ENCODE measurements at regions not wholly inside any gene's neighbourhood (a gene's known extent, or its start where the extent isn't known, plus 50 kb on each side); places are given as distances from the start of the nearest gene placed in this dataset.

DNA sequence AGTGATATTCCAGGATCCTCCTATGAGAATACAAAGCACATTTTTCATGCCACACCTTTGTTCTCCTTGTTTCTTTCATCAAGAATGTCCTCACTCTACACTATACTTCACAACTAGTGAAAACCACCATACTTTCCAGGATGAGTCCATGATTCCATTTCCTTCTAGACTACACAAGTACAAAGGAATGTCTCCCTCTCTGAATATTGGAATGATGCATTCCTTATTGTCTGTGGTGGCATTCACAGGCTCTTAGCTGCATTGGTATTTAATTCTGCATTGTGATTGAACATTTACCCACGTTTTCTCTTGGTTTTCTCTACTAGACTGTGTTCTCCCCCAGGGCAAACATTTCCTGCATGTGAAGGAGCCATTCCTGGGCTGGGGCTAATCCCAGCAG, 217.5 kb downstream of the RAP2B start:
- H3K4me3 ChIP-seq = no peak overlapping the region
- 58 to 67% (median 62%) methylated on average over 1 of the region's 1 CpG for WGBS, 4 donors
- ATAC-seq (no peak), DNase-seq (no peak)
- no peak overlapping the region for H3K27ac ChIP-seq
- no peaks in the 10 kb centered on the region for H3K9me3 ChIP-seq
- no peaks in the 10 kb centered on the region for H3K4me1 ChIP-seq
- TF ChIP-seq, protein P1, sequence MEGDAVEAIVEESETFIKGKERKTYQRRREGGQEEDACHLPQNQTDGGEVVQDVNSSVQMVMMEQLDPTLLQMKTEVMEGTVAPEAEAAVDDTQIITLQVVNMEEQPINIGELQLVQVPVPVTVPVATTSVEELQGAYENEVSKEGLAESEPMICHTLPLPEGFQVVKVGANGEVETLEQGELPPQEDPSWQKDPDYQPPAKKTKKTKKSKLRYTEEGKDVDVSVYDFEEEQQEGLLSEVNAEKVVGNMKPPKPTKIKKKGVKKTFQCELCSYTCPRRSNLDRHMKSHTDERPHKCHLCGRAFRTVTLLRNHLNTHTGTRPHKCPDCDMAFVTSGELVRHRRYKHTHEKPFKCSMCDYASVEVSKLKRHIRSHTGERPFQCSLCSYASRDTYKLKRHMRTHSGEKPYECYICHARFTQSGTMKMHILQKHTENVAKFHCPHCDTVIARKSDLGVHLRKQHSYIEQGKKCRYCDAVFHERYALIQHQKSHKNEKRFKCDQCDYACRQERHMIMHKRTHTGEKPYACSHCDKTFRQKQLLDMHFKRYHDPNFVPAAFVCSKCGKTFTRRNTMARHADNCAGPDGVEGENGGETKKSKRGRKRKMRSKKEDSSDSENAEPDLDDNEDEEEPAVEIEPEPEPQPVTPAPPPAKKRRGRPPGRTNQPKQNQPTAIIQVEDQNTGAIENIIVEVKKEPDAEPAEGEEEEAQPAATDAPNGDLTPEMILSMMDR (IDR thresholded peaks at IDR 0.05) = no peak
- no peak for TF ChIP-seq POLR2A (IDR thresholded peaks at IDR 0.05)
- intact Hi-C loops (cut with DNase I) = no loop called here
- H3K36me3 ChIP-seq = no peaks in the 10 kb centered on the region
- no peaks in the 10 kb centered on the region for H3K27me3 ChIP-seq

DNA sequence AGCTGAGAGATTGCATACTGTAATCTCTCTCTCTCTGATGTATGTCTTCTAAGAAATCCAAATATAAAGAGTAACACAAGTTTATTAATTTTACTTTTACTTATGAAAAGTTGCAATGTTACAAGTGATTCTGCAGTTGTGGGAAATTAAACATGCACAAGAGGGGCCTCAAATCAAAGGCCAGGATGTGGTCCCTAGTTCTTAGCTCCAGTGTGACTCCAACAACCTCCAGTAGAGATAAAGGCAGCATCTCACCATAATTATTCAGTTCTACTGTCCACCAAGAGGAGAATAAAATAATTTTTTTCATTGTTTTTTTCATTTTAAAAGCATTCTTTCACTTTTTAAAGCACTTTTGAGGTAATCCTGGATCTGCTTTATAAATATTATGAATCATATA, 223.3 kb downstream of the RAP2B start:
- H3K27me3 ChIP-seq = no peaks in the 10 kb centered on the region
- DNase-seq = no peak
- intact Hi-C loops (cut with DNase I) = no loop called here
- no peaks in the 10 kb centered on the region for H3K4me1 ChIP-seq
- no peaks in the 10 kb centered on the region for H3K9me3 ChIP-seq
- H3K4me3 ChIP-seq = no peak overlapping the region
- TF ChIP-seq, protein P1 (IDR thresholded peaks at IDR 0.05) = no peak
- no peak for TF ChIP-seq POLR2A (IDR thresholded peaks at IDR 0.05)
- ATAC-seq = no peak
- no peak overlapping the region for H3K27ac ChIP-seq
- H3K36me3 ChIP-seq = no peaks in the 10 kb centered on the region

GRCh38 chr3:153392363-153392762, 230.3 kb downstream of the RAP2B start:
- no peak for ATAC-seq
- no peaks in the 10 kb centered on the region for H3K36me3 ChIP-seq
- 75 to 88% (median 79%) methylated on average over 2 of the region's 2 CpGs for WGBS, 4 donors
- H3K27ac ChIP-seq = no peak overlapping the region
- intact Hi-C loops (cut with DNase I) = no loop called here
- DNase-seq = no peak
- TF ChIP-seq, protein P1 (IDR thresholded peaks at IDR 0.05) = no peak
- TF ChIP-seq POLR2A (IDR thresholded peaks at IDR 0.05) = no peak
- no peaks in the 10 kb centered on the region for H3K4me1 ChIP-seq
- H3K27me3 ChIP-seq = no peaks in the 10 kb centered on the region
- peaks cover 0 to 39% (median 17%) of the 10 kb centered on the region in 12 donors for H3K9me3 ChIP-seq
- H3K4me3 ChIP-seq = no peak overlapping the region

DNA sequence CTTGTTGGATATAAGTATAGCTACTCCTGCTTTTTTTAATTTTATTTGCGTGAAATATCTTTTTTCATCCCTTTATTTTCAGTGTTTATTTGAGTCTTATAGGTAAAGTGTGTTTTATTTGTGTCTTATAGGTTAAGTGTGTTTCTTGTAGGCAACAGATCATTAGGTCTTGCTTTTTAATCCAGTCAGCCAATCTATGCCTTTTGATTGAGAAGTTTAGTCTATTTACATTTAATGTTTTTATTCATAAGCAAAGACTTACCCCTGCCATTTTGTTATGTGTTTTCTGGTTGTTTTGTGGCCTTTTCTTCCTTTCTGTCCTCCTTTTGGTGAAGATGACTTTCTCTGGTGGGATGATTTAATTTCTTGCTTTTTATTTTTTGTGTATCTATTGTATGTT, 232.0 kb downstream of the RAP2B start:
- no peaks in the 10 kb centered on the region for H3K27me3 ChIP-seq
- no peaks in the 10 kb centered on the region for H3K36me3 ChIP-seq
- ATAC-seq (no peak), DNase-seq (no peak)
- no peak for TF ChIP-seq POLR2A (IDR thresholded peaks at IDR 0.05)
- TF ChIP-seq, protein P1 (IDR thresholded peaks at IDR 0.05) = no peak
- H3K9me3 ChIP-seq = peaks cover 0 to 39% (median 17%) of the 10 kb centered on the region in 12 donors
- WGBS, 4 donors = 85 to 95% (median 89%) methylated on average over 1 of the region's 1 CpG
- intact Hi-C loops (cut with DNase I) = no loop called here
- peaks cover 0 to 5% (median 0%) of the 10 kb centered on the region in 12 donors for H3K4me1 ChIP-seq
- H3K4me3 ChIP-seq = no peak overlapping the region
- H3K27ac ChIP-seq = no peak overlapping the region

Data from heart left ventricle (tissue), 16 donors.